SK-N-DZ (cell line): ENCODE measurements at regions not wholly inside any gene's neighbourhood (a gene's known extent, or its start where the extent isn't known, plus 50 kb on each side); places are given as distances from the start of the nearest gene placed in this dataset.
"Not testable (repeated sequence)": the region's sequence is repeated elsewhere in the genome, so short reads cannot be mapped to it uniquely, and the experiment has no call there.

ENCODE experiments used
- DNase-seq: peaks from one replicate; pipeline ENCODE4 v3.0.0-alpha.2; 2015; ENCODE audit warnings: low spot score
- small RNA-seq, 2 experiments: library from RNA; depleted of rRNA; stranded (forward); fragments of <200 nt; gene quantifications; one replicate each; pipeline ENCODE3, GENCODE V24; 2014

DNA sequence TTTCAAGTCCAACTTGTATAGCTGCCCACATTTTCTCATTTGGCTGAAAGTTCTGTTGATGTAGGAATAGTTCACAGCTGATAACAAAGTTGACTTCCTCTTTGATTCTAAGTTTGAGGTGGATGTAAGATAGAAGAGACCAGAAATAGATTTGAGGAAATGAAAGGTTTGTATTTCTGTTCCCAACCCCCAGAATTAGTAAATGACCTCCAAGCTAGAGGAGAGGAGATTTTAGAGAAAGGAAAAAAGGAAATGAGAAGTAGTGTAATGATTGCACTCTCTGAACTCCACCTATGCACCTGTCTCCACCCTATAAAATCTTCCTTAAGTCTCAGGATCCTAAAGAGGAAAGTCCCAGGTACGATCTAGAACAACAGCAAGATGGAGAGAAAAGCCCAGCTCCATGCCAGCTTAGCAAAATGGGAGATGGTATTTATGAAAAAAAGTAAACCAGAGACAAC is 130.4 kb upstream of the POC5 start:
- no peak for DNase-seq

DNA sequence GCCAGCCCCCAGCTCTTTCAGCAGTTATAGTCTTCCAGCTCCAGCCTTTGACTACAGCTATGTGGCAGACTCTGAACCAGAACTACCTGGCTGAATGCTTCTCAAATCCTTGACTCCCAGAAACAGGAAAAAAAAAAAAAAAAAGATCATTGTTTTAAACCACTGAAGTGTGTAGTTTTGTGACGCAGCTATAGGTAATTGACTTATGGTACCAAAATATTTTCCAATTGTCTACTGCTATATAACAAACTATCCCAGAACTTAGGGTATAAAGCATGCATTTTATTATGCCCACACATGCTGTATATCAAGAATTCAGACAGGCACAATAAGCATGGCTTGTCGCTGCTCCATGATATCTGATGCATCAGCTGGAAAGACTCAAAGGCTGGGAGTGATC is 127.1 kb upstream of the POC5 start:
- DNase-seq, result no peak

- no peak for DNase-seq
Measured at GRCh38 chr5:75843319-75843718, 126.1 kb upstream of the POC5 start.

GRCh38 chr5:75839547-75839946 is 122.3 kb upstream of the POC5 start:
- no peak for DNase-seq

DNA sequence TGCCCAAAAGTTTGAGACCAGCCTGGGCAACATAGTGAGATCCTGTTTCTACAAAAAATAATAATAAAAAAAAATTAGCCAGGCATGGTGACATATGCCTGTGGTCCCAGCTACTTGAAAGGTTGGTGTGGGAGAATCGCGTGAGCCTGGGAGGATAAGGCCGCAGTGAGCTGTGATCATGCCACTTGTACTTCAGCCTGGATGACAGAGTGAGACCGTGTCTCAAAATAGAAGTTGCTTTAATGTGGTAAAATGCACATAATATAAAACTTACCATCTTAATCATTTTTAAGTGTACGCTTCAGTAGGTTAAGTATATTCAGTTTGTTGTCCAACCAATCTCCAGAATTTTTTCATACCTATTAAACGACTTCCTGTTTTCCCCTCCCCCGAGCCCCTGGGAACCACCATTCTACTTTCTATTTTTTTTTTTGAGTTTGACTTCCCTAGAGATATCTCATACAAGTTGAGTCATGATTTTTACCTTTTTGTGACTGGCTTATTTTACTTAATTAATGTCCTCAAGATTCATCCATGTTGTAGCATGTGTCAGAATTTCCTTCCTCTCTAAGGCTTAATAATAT is 120.1 kb upstream of the POC5 start:
- DNase-seq, result no peak

- no peak for DNase-seq
Measured at GRCh38 chr5:75831561-75831960, 114.3 kb upstream of the POC5 start.

- DNase-seq, result no peak
Measured at GRCh38 chr5:75828029-75828428, 110.8 kb upstream of the POC5 start.

GRCh38 chr5:75824323-75824722 is 107.1 kb upstream of the POC5 start:
- DNase-seq, result no peak

DNA sequence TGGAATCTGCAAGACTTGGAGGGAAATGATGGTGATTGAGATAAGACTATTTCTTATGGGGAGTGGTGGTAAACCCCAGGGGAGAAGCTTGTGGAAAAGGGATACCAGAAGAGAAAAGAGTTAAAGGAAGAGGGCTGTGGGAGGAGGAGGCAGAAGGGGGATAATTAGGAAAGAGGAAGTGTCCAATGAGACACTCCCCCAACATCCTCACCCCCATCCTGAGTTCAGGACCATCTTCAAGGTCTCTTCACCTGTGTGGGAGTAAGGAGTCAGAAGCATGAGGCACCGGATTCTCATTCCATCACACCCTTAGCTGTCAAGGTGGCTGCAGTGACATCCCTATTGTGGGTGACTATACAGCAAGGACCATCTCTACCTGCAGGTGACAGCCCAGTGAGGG is 106.6 kb upstream of the POC5 start:
- DNase-seq, result no peak

GRCh38 chr5:75818661-75819060 is 101.4 kb upstream of the POC5 start:
- no peak for DNase-seq

- not testable (repeated sequence) for DNase-seq
Measured at GRCh38 chr5:75799695-75800094, 82.5 kb upstream of the POC5 start.

GRCh38 chr5:75769338-75769737 is 52.1 kb upstream of the POC5 start:
- not testable (repeated sequence) for DNase-seq

Small RNA genes lying in the stretch of these regions (small RNA-seq; reads per million reads assigned to genes)
- gene AC108120.2, result 0 reads per million in 2 experiments
